Activated B cell treated with CpG ODN at 0.5 μM for 24 hours (primary cell): ENCODE measurements at regions not wholly inside any gene's neighbourhood (a gene's known extent, or its start where the extent isn't known, plus 50 kb on each side); places are given as distances from the start of the nearest gene placed in this dataset.

ENCODE experiments used
- ATAC-seq: fragments of 200-7000 bp; cut with Tn5 transposase; one replicate; pipeline ENCODE4 v1.10.0; 2021; ENCODE audit warnings: low read depth, mild to moderate bottlenecking, moderate library complexity
- CTCF ChIA-PET: fragments of 350-600 bp; sonication (Branson Sonifier 250); formaldehyde crosslinking; loops from one replicate; lab custom pipeline; 2021; ENCODE audit warnings: antibody characterized with exemption; lab: Charles Lee
- POLR2A ChIA-PET: fragments of 350-600 bp; sonication (Branson Sonifier 250); formaldehyde crosslinking; loops from one replicate; lab custom pipeline; 2021; ENCODE audit warnings: antibody characterized with exemption; lab: Charles Lee
- DNase-seq: peaks from one replicate; pipeline ENCODE4 v3.0.0; 2022
- H3K27ac Mint-ChIP-seq: one replicate; pipeline ENCODE4 v1.8.0; 2020; ENCODE audit warnings: mixed read lengths
- H3K27me3 Mint-ChIP-seq: one replicate; pipeline ENCODE4 v1.8.0; 2021; ENCODE audit warnings: mixed read lengths
- H3K36me3 Mint-ChIP-seq: one replicate; pipeline ENCODE4 v1.8.0; 2021; ENCODE audit warnings: low read depth, mixed read lengths
- H3K4me1 Mint-ChIP-seq: one replicate; pipeline ENCODE4 v1.8.0; 2021; ENCODE audit warnings: mixed read lengths
- H3K4me3 Mint-ChIP-seq: one replicate; pipeline ENCODE4 v1.8.0; 2020; ENCODE audit warnings: mild to moderate bottlenecking, mixed read lengths
- H3K9me3 Mint-ChIP-seq: one replicate; pipeline ENCODE4 v1.8.0; 2020; ENCODE audit warnings: mixed read lengths
- intact Hi-C: fragments of 100-400 bp; cut with micrococcal nuclease; formaldehyde crosslinking; loops from one replicate; pipeline ENCODE4 v1.15.1; 2024
- TF ChIP-seq, protein P1 (sequence below): fragments of 200-600 bp; IDR thresholded peaks from one replicate; pipeline ENCODE4 v1.8.0; 2022; ENCODE audit warnings: antibody characterized with exemption, mild to moderate bottlenecking

DNA sequence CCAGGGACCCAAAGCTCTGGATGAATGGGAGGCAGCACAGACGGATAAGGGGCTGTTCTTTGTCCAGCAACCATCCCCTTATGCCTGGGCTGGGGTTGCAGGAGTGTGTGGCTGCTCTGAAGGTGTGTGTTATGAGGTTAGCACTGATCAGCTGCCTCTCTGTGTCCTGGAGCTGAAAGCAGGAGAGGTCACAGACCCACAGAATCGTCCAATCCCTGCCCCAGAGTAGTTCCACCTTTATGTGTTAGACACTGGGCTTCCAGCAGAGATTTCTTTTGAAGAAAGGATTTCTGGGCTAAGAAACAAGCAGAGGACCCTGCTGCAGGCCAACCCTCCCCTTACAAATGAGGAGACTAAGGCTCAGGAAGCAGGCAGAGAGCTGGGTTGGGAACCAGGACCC, 62.4 kb downstream of the ARL6IP4 start:
- H3K4me1 Mint-ChIP-seq = peaks cover 13% of the 10 kb centered on the region
- no peaks in the 10 kb centered on the region for H3K9me3 Mint-ChIP-seq
- H3K27ac Mint-ChIP-seq = no peak overlapping the region
- ATAC-seq = no peak
- no peak overlapping the region for H3K4me3 Mint-ChIP-seq
- no peak for DNase-seq
- ChIA-PET CTCF (interaction anchor here (0.7 to 6.5 kb wide), 16 partner anchors 15 to 197 kb away, joined by 3 to 106 read pairs (median 5); partner anchors contain the start of genes MPHOSPH9, MTRFR and PITPNM2), POLR2A (interaction anchor here (0.5 to 2.4 kb wide), 9 partner anchors 23 to 1394 kb away, joined by 3 to 19 read pairs (median 4); partner anchors contain the start of genes DDX55, MPHOSPH9 and MTRFR)
- intact Hi-C loops = loop anchor here (1.0 to 5.0 kb wide), 5 partner anchors 44 to 574 kb away; partner anchors contain the start of gene PITPNM2
- no peaks in the 10 kb centered on the region for H3K36me3 Mint-ChIP-seq
- TF ChIP-seq, protein P1, sequence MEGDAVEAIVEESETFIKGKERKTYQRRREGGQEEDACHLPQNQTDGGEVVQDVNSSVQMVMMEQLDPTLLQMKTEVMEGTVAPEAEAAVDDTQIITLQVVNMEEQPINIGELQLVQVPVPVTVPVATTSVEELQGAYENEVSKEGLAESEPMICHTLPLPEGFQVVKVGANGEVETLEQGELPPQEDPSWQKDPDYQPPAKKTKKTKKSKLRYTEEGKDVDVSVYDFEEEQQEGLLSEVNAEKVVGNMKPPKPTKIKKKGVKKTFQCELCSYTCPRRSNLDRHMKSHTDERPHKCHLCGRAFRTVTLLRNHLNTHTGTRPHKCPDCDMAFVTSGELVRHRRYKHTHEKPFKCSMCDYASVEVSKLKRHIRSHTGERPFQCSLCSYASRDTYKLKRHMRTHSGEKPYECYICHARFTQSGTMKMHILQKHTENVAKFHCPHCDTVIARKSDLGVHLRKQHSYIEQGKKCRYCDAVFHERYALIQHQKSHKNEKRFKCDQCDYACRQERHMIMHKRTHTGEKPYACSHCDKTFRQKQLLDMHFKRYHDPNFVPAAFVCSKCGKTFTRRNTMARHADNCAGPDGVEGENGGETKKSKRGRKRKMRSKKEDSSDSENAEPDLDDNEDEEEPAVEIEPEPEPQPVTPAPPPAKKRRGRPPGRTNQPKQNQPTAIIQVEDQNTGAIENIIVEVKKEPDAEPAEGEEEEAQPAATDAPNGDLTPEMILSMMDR = no peak
- H3K27me3 Mint-ChIP-seq = no peaks in the 10 kb centered on the region

DNA sequence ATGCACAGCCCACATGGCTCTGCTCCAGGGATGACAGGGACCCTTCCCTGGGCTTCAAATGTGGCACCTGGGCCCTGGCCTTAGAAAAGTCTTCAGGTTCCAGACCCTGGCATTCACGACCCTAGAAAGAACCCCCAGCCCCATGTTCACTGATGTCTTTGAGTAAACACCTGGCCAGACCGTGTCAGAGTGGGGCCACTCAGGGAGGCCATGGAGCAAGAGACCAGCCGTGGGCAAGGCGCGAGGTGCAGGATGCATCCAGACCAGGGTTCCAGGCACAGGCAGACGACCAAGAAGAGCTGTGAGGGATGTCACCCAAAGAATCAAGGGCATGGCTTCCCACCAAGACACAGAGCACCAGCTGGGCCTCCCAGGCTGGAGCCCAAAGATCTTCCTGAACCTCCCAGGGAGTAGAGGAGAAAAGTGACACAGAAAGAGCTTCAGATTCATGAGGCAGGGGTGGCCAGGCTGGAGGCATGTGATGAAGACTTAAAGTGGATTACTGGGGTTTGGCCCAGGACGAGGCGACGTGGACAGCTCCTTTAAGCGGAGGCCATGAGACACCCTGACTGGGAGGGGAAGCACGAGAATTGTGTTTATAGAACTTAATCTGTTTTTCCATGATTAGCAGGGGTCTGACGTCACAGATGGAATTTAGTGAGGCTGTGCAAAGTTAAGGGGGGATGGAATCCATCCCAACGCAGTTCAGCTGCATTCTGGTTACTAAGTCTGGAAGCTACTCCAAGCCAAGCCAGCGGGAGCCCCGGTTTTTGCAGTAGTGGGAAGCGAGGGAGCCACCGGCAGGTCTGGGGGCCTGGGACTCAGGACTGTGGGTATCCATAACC, 61.6 kb downstream of the ARL6IP4 start:
- Mint-ChIP-seq H3K4me3 (no peak overlapping the region), H3K27ac (no peak overlapping the region), H3K4me1 (peaks cover 8% of the 10 kb centered on the region), H3K36me3 (no peaks in the 10 kb centered on the region), H3K27me3 (no peaks in the 10 kb centered on the region), H3K9me3 (no peaks in the 10 kb centered on the region)
- no peak for ATAC-seq
- ChIA-PET CTCF (interaction anchor here (2.4 to 6.5 kb wide), 4 partner anchors 109 to 198 kb away, joined by 8 to 106 read pairs (median 38); partner anchors contain the start of genes MPHOSPH9, MTRFR and PITPNM2), POLR2A (interaction anchor here (1.2 to 2.4 kb wide), 3 partner anchors 24 to 560 kb away, joined by 4 to 19 read pairs (median 4); partner anchors contain the start of gene DDX55)
- DNase-seq = no peak
- intact Hi-C loops = loop anchor here (2.0 to 5.0 kb wide), 3 partner anchors 45 to 575 kb away; no protein-coding TSS in a partner anchor
- TF ChIP-seq, protein P1 = no peak

DNA sequence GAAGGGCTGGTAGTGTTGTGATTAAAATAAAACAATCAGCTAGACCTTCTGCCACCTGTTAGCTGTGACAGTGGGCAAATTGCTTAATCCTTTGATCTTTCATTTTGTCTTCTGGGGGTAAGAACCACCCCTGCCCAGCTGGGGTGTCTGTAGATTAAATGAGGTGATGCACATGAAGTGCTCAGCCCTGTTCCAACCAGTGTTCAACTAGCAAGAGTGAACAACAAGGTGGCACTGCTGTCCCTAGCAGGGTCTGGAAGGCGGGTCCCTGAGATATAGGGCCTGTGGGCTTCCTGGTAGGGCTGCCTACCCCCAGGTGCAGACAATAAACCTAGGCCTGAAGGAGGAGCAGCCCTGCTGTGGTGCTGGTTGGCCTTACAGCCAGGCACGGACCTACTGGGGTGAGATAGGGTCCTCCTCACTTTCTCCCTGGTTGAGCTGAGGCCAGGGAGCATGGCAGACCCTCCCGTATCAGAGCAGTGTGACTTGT, 60.6 kb downstream of the ARL6IP4 start:
- CTCF ChIA-PET = interaction anchor here (6.5 kb wide), 1 partner anchor 199 kb away, joined by 106 read pairs; no protein-coding TSS in a partner anchor
- H3K4me1 Mint-ChIP-seq = peaks cover 8% of the 10 kb centered on the region
- H3K36me3 Mint-ChIP-seq = no peaks in the 10 kb centered on the region
- no peaks in the 10 kb centered on the region for H3K27me3 Mint-ChIP-seq
- POLR2A ChIA-PET = interaction anchor here (0.6 kb wide), 1 partner anchor 576 kb away, joined by 6 read pairs; no protein-coding TSS in a partner anchor
- no peak for ATAC-seq
- intact Hi-C loops = loop anchor here (5.0 kb wide), 2 partner anchors 46 to 576 kb away; no protein-coding TSS in a partner anchor
- TF ChIP-seq, protein P1 = no peak
- no peaks in the 10 kb centered on the region for H3K9me3 Mint-ChIP-seq
- no peak overlapping the region for H3K4me3 Mint-ChIP-seq
- no peak overlapping the region for H3K27ac Mint-ChIP-seq
- DNase-seq = no peak

DNA sequence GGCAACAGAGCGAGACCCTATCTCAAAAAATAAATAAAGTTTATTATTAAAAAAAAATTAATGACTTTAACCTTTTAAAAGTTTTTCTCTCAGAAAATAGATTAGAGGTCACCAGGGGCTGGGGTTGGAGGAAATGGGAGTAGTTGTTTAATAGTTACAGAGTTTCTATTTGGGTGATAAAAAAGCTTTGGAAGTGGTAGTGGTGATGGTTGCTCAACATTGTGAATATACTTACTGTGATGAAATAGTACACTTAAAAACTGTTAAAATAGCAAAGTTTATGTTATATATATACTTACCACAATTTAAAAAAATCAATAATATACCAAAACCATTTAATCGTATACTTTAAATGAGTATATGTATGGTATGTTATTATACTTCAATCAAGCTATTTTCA, 59.6 kb downstream of the ARL6IP4 start:
- intact Hi-C loops = loop anchor here (5.0 kb wide), 2 partner anchors 47 to 577 kb away; no protein-coding TSS in a partner anchor
- no peak overlapping the region for H3K4me3 Mint-ChIP-seq
- ChIA-PET CTCF (interaction anchor here (6.5 kb wide), 1 partner anchor 199 kb away, joined by 106 read pairs; no protein-coding TSS in a partner anchor), POLR2A (no interaction called here)
- TF ChIP-seq, protein P1 = no peak
- H3K27ac Mint-ChIP-seq = no peak overlapping the region
- peaks cover 8% of the 10 kb centered on the region for H3K4me1 Mint-ChIP-seq
- H3K9me3 Mint-ChIP-seq = no peaks in the 10 kb centered on the region
- no peaks in the 10 kb centered on the region for H3K36me3 Mint-ChIP-seq
- no peak for DNase-seq
- H3K27me3 Mint-ChIP-seq = no peaks in the 10 kb centered on the region
- ATAC-seq = no peak
